SJCRH30 (cell line): ENCODE measurements at regions not wholly inside any gene's neighbourhood (a gene's known extent, or its start where the extent isn't known, plus 50 kb on each side); places are given as distances from the start of the nearest gene placed in this dataset.
A peak's percentile ranks its signal among the peaks of the same experiment; 100 is the strongest.

Source experiments
- DNase-seq, 2 experiments: peaks; one replicate each; pipeline ENCODE4 v3.0.0-alpha.2; 2015 to 2020
- H3K27ac ChIP-seq: fragments of 250-450 bp; sonication (Bioruptor Pico); 2 replicates; pipeline ENCODE4 v1.5.1; 2020; ENCODE audit warnings: mild to moderate bottlenecking, moderate library complexity
- H3K27me3 ChIP-seq: fragments of 250-450 bp; sonication (Bioruptor Pico); 2 replicates; pipeline ENCODE4 v1.5.1; 2020; ENCODE audit warnings: mild to moderate bottlenecking, moderate library complexity
- H3K36me3 ChIP-seq: fragments of 250-450 bp; sonication (Bioruptor Pico); 2 replicates; pipeline ENCODE4 v1.5.1; 2020; ENCODE audit warnings: mild to moderate bottlenecking, moderate library complexity
- H3K4me1 ChIP-seq: fragments of 250-450 bp; sonication (Bioruptor Pico); 2 replicates; pipeline ENCODE4 v1.5.1; 2020; ENCODE audit warnings: mild to moderate bottlenecking, moderate library complexity
- H3K4me3 ChIP-seq: fragments of 250-450 bp; sonication (Bioruptor Pico); 2 replicates; pipeline ENCODE4 v1.5.1; 2020; ENCODE audit warnings: mild to moderate bottlenecking, moderate library complexity
- H3K9me3 ChIP-seq: fragments of 250-450 bp; sonication (Bioruptor Pico); replicated peaks from 2 replicates; pipeline ENCODE4 v1.5.1; 2020; ENCODE audit warnings: mild to moderate bottlenecking, moderate library complexity

DNA sequence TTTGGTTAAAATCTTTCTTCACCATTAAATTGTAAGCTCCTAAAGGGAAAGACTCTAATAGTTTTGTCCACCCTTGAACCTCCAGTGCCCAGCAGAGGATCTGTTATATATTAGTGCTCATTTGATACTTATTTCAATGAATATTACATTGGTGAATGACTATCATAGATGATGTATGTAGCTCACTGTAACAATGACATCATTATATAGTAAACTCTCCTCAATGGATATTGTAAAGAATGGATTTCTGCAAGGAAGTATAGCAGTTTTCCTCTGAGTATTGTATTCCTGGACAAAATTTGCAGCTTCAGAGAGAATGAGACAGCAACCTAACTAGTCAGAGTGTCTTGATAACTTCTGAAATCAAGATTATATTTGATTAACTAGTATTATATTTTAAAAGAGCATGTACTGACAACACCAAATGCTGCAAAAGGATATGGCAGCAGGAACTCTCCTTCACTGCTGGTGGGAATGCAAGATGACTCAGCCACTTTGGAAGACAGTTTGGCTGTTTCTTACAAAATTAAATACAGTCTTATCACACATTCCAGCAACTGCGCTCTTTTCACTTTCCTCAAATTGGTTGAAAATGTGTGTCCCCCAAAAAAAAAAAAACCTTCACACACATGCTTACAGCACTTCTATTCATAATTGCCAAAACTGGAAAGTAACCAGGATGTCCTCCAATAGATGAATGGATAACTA is 189.8 kb upstream of the OPRM1 start:
- Histone ChIP-seq H3K4me1 (no peaks in the 10 kb centered on the region), H3K27me3 (no peaks in the 10 kb centered on the region), H3K4me3 (no peak overlapping the region), H3K27ac (no peak overlapping the region), H3K36me3 (no peaks in the 10 kb centered on the region), H3K9me3 (no peaks in the 10 kb centered on the region)
- no peak for DNase-seq

DNA sequence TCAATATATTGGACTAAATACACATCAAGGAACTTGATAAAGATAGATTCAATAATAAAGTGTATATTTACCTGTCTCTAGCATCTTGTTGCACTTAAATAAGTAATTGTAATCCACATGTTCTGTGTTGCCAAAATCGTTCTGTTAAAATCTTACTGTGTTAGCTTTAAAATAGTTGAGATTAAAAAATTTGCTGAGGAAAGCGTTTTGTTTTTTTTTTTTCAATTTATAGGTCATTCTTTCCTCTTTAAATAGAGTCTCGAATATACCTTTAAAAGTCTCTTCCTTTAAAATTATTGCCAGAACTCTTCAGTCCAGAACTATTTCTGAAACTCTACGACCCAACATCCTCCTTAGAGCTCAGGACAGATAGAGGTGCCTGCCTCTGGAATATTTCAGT is 195.6 kb upstream of the OPRM1 start:
- Histone ChIP-seq H3K27me3 (no peaks in the 10 kb centered on the region), H3K36me3 (no peaks in the 10 kb centered on the region), H3K4me3 (no peak overlapping the region), H3K9me3 (no peaks in the 10 kb centered on the region), H3K4me1 (no peaks in the 10 kb centered on the region), H3K27ac (no peak overlapping the region)
- DNase-seq, result no peak

DNA sequence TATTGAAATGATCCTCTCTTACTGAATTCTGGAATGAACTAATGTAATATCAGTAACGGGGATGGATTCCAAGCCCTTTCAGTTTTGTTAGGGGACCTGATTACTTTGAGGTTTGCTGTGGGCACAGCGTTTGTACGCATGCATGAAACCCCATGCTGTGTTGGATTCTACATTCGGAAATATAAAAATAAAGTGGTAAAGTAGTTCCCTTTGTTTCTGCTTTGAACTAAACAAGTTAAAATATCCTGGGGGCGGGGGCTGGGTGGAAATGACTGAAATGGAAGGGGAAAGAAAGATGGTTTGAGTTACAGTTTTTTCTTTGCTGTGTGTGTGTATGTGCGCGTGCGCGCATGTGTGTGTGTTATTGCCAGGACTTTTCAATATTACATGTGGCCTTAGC is 196.5 kb upstream of the OPRM1 start:
- Histone ChIP-seq H3K27me3 (no peaks in the 10 kb centered on the region), H3K27ac (no peak overlapping the region), H3K4me1 (no peaks in the 10 kb centered on the region), H3K9me3 (no peaks in the 10 kb centered on the region), H3K4me3 (no peak overlapping the region), H3K36me3 (no peaks in the 10 kb centered on the region)
- DNase-seq, result no peak

DNA sequence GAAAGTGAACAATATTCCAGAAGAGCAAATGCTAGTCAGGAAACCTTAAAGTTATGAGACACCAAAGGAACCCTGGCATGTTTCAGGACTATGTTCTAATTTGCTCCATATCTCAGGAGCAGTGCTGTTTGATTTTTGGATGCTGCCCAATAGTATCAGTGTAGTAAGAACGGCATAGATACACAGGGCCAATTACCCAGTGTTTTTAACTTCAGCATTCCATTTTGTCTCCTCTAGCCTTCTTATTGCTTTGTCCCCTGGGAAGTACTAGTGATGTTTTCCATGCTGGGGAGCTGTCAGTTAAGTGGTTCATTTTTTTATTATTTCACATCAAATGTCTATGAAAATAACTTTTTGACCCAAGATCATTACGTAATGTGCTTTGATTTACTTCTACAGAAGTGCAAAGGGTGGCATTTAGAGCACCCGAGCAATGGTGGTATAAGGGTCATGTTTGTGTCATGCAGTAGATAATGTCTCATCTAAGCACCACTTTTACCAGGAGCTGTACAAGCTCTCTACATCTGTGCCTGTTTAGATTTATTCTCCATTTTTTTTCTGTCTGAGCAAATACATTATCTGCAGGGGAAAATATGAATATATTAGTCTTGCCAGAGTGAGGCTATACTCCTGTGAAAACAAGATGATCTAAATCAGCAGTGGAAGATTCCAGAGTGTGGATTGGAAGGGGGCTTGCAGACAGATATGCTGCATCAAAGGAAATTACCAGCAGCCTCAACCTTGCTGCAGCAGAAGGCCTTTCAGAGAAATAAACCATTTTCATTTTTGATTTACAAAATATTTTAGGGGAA is 198.8 kb upstream of the OPRM1 start:
- no peaks in the 10 kb centered on the region for H3K9me3 ChIP-seq
- no peak overlapping the region for H3K27ac ChIP-seq
- no peaks in the 10 kb centered on the region for H3K4me1 ChIP-seq
- no peak for DNase-seq
- H3K27me3 ChIP-seq, result no peaks in the 10 kb centered on the region
- no peaks in the 10 kb centered on the region for H3K36me3 ChIP-seq
- H3K4me3 ChIP-seq, result no peak overlapping the region

GRCh38 chr6:153832543-153832942 is 206.5 kb upstream of the OPRM1 start:
- no peak for DNase-seq
- H3K36me3 ChIP-seq, result no peaks in the 10 kb centered on the region
- no peaks in the 10 kb centered on the region for H3K27me3 ChIP-seq
- H3K27ac ChIP-seq, result no peak overlapping the region
- H3K4me3 ChIP-seq, result no peak overlapping the region
- H3K9me3 ChIP-seq, result no peaks in the 10 kb centered on the region
- no peaks in the 10 kb centered on the region for H3K4me1 ChIP-seq

- H3K4me1 ChIP-seq, result no peaks in the 10 kb centered on the region
- H3K36me3 ChIP-seq, result no peaks in the 10 kb centered on the region
- no peak for DNase-seq
- H3K9me3 ChIP-seq, result no peaks in the 10 kb centered on the region
- no peaks in the 10 kb centered on the region for H3K27me3 ChIP-seq
- H3K4me3 ChIP-seq, result no peak overlapping the region
- H3K27ac ChIP-seq, result no peak overlapping the region
Observed at GRCh38 chr6:153831350-153832078, 207.5 kb upstream of the OPRM1 start.

- no peaks in the 10 kb centered on the region for H3K4me1 ChIP-seq
- no peaks in the 10 kb centered on the region for H3K27me3 ChIP-seq
- no peak overlapping the region for H3K4me3 ChIP-seq
- no peak overlapping the region for H3K27ac ChIP-seq
- no peaks in the 10 kb centered on the region for H3K9me3 ChIP-seq
- no peak for DNase-seq
- H3K36me3 ChIP-seq, result no peaks in the 10 kb centered on the region
Observed at GRCh38 chr6:153817173-153817572, 221.9 kb upstream of the OPRM1 start.

DNA sequence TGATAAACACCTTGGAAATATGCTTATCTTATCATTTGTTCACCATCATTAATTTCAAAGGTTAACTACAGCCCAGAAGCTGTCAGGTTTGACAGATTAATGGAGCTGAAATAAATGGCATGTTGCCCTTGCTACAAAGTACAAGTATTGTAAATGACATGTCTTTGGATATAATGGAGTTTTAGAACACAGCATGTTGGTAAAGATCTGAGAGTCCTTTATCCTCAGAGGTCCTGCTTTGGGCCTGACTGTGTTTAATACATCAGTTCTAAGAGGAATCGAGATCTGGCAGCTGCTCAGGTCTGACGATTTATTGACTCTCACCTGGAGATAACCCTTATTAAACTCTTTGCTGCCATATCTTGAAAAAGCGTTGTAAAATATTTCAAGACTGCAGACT is 222.7 kb upstream of the OPRM1 start:
- no peaks in the 10 kb centered on the region for H3K9me3 ChIP-seq
- no peak overlapping the region for H3K4me3 ChIP-seq
- H3K27ac ChIP-seq, result no peak overlapping the region
- DNase-seq, result no peak
- H3K36me3 ChIP-seq, result no peaks in the 10 kb centered on the region
- H3K27me3 ChIP-seq, result no peaks in the 10 kb centered on the region
- no peaks in the 10 kb centered on the region for H3K4me1 ChIP-seq

- no peaks in the 10 kb centered on the region for H3K4me1 ChIP-seq
- H3K27me3 ChIP-seq, result no peaks in the 10 kb centered on the region
- no peaks in the 10 kb centered on the region for H3K9me3 ChIP-seq
- peak; percentile 5 to 43 for DNase-seq
- H3K4me3 ChIP-seq, result no peak overlapping the region
- H3K27ac ChIP-seq, result no peak overlapping the region
- no peaks in the 10 kb centered on the region for H3K36me3 ChIP-seq
Observed at GRCh38 chr6:153814136-153814535, 224.9 kb upstream of the OPRM1 start.

DNA sequence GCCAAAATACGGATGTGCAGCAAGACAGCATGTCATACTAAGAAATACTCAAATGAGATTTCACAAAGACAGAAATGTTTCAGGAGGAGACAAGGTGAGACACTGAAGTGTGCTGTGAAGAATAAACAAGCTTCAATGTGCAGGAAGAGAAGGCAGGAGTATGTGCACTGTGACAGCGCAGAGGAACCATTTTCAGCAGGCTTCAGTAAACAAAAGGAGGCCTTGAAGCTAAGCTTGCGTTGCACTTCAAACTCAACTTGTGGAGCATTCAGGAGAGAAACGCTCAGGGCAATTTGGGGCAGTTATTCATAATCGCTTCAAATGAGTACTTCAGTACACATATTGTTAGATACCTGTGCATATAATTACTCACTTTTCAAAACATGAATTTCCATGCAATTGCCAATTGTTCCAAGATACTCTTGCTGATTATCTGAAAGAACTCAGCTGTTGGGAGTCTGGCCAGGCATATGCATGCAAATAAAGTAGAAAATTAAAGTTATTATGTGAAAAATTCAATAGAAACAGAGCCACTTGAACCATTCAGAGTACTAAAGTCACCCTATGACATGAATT is 234.2 kb upstream of the OPRM1 start:
- H3K9me3 ChIP-seq, result no peaks in the 10 kb centered on the region
- H3K36me3 ChIP-seq, result no peaks in the 10 kb centered on the region
- no peak overlapping the region for H3K4me3 ChIP-seq
- no peaks in the 10 kb centered on the region for H3K4me1 ChIP-seq
- H3K27me3 ChIP-seq, result no peaks in the 10 kb centered on the region
- DNase-seq, result no peak
- no peak overlapping the region for H3K27ac ChIP-seq

- Histone ChIP-seq H3K4me1 (no peaks in the 10 kb centered on the region), H3K27ac (no peak overlapping the region), H3K27me3 (no peaks in the 10 kb centered on the region), H3K36me3 (no peaks in the 10 kb centered on the region), H3K9me3 (no peaks in the 10 kb centered on the region), H3K4me3 (no peak overlapping the region)
- DNase-seq, result no peak
Observed at GRCh38 chr6:153801917-153802316, 237.1 kb upstream of the OPRM1 start.

DNA sequence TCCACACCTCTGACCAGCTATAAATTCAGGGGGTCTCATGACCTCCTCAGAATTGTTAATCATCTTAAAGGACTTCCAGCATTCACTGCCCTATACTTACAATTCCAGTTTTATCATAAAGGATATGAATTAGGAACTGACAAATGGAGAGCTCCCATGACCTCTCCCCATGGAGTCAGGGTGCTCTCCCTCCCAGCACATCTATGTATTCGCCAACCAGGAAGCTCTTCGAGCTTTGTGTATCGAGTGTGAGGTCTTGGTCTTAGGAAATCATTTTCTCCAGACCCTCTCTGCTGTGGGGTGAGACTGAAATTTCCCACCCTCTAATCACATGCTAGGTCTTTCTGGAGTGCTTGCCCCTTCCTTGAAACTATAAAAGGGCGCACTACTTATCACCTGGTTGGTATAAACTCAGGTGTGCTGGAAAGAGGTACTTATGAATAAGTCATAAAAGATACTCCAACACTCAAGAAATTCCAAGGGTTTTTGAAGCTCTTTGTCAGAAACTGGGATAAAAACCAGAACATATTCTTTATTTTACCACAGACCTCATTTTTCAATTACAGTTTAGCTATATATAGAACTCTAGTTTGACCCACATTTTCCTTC is 238.4 kb upstream of the OPRM1 start:
- no peak for DNase-seq
- H3K4me3 ChIP-seq, result no peak overlapping the region
- no peaks in the 10 kb centered on the region for H3K9me3 ChIP-seq
- no peak overlapping the region for H3K27ac ChIP-seq
- no peaks in the 10 kb centered on the region for H3K4me1 ChIP-seq
- H3K36me3 ChIP-seq, result no peaks in the 10 kb centered on the region
- no peaks in the 10 kb centered on the region for H3K27me3 ChIP-seq

DNA sequence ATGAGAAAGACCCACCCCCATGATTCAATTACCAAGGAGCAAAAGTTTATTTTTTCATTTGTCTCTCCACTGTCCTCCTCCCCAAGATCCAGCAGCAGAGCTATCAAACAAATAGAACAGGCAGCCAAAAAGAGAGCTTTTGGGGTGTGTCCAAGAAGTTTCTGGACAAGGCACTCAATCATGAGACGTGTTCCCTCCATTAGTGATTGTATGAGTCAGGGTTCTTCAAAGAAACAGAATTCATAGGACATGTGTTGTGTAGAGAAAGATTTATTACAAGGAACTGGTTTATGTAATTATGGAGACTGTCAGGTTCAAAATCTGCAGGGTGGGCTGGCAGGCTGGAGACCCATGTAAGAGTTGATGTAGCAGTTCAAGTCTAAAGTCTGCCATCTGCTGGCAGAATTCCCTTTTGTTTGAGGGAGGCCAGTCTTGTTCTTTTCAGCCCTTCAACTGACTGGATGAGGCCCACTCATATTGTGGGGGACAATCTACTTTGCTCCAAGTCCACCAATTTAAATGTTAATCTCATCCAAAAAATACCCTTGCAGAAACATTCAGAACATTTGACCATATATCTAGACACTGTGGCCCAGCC is 248.1 kb upstream of the OPRM1 start:
- DNase-seq, result peak; percentile 38 to 65
- H3K4me3 ChIP-seq, result no peak overlapping the region
- H3K27ac ChIP-seq, result no peak overlapping the region
- no peaks in the 10 kb centered on the region for H3K27me3 ChIP-seq
- H3K9me3 ChIP-seq, result no peaks in the 10 kb centered on the region
- H3K4me1 ChIP-seq, result no peaks in the 10 kb centered on the region
- no peaks in the 10 kb centered on the region for H3K36me3 ChIP-seq

GRCh38 chr6:153790048-153790447 is 249.0 kb upstream of the OPRM1 start:
- Histone ChIP-seq H3K27me3 (no peaks in the 10 kb centered on the region), H3K9me3 (no peaks in the 10 kb centered on the region), H3K4me3 (no peak overlapping the region), H3K27ac (no peak overlapping the region), H3K4me1 (no peaks in the 10 kb centered on the region), H3K36me3 (no peaks in the 10 kb centered on the region)
- DNase-seq, result peak; percentile 35 to 56
